WTC11 (cell line): ENCODE measurements at regions not wholly inside any gene's neighbourhood (a gene's known extent, or its start where the extent isn't known, plus 50 kb on each side); places are given as distances from the start of the nearest gene placed in this dataset.

Experiments used
- ATAC-seq: fragments of 200-7000 bp; cut with Tn5 transposase; 2 replicates; pipeline ENCODE4 v1.10.0; 2021; ENCODE audit warnings: mild to moderate bottlenecking, moderate library complexity
- CTCF ChIA-PET: fragments of 300-600 bp; sonication (Branson Sonifier 250); formaldehyde crosslinking; loops from one replicate; lab custom pipeline; 2021; ENCODE audit warnings: antibody characterized with exemption; lab: Charles Lee
- POLR2A ChIA-PET: fragments of 350-600 bp; sonication (Branson Sonifier 250); formaldehyde crosslinking; loops from one replicate; lab custom pipeline; 2021; ENCODE audit warnings: antibody characterized with exemption; lab: Charles Lee
- DNase-seq: peaks from one replicate; pipeline ENCODE4 v3.0.0; 2021; ENCODE audit warnings: low spot score
- H3K27ac Mint-ChIP-seq: 2 replicates; pipeline ENCODE4 v1.8.0; 2021; ENCODE audit warnings: mixed read lengths
- H3K27me3 Mint-ChIP-seq: 2 replicates; pipeline ENCODE4 v1.8.0; 2021; ENCODE audit warnings: low read depth, mild to moderate bottlenecking, moderate library complexity, mixed read lengths
- H3K36me3 Mint-ChIP-seq: 2 replicates; pipeline ENCODE4 v1.8.0; 2021; ENCODE audit warnings: mixed read lengths
- H3K4me1 Mint-ChIP-seq: 2 replicates; pipeline ENCODE4 v1.8.0; 2022; ENCODE audit warnings: mixed read lengths
- H3K4me3 Mint-ChIP-seq: 2 replicates; pipeline ENCODE4 v1.8.0; 2021; ENCODE audit warnings: mild to moderate bottlenecking, moderate library complexity, mixed read lengths
- H3K9me3 Mint-ChIP-seq: 2 replicates; pipeline ENCODE4 v1.8.0; 2021; ENCODE audit warnings: mixed read lengths
- CBFB ChIP-seq: sonication (generic); formaldehyde crosslinking; IDR thresholded peaks from 2 replicates; pipeline ENCODE4 v1.8.1; 2022; ENCODE audit warnings: mild to moderate bottlenecking, low read depth, missing genetic modification reagents
- E2F4 ChIP-seq: sonication (generic); formaldehyde crosslinking; IDR thresholded peaks from 2 replicates; pipeline ENCODE4 v1.8.1; 2022; ENCODE audit warnings: low read depth, mild to moderate bottlenecking, moderate library complexity, missing genetic modification reagents, borderline replicate concordance
- ELF4 ChIP-seq: sonication (generic); formaldehyde crosslinking; IDR thresholded peaks from 2 replicates; pipeline ENCODE4 v1.8.1; 2022; ENCODE audit warnings: low read depth, mild to moderate bottlenecking, moderate library complexity, missing genetic modification reagents
- FOXJ3 ChIP-seq: sonication (generic); formaldehyde crosslinking; IDR thresholded peaks from 2 replicates; pipeline ENCODE4 v1.9.0; 2021; ENCODE audit warnings: missing genetic modification reagents, mild to moderate bottlenecking, borderline replicate concordance
- IRF2 ChIP-seq: sonication (generic); formaldehyde crosslinking; IDR thresholded peaks from 2 replicates; pipeline ENCODE4 v1.8.0; 2022; ENCODE audit warnings: low read depth, missing genetic modification reagents, borderline replicate concordance
- KAT7 ChIP-seq: sonication (generic); formaldehyde crosslinking; IDR thresholded peaks from 2 replicates; pipeline ENCODE4 v1.8.1; 2023; ENCODE audit warnings: missing genetic modification reagents, mild to moderate bottlenecking, borderline replicate concordance
- MLX ChIP-seq: sonication (generic); formaldehyde crosslinking; IDR thresholded peaks from 2 replicates; pipeline ENCODE4 v1.8.1; 2023; ENCODE audit warnings: mild to moderate bottlenecking, missing genetic modification reagents, moderate library complexity
- NFYB ChIP-seq: sonication (generic); formaldehyde crosslinking; conservative IDR thresholded peaks from 2 replicates; pipeline ENCODE4 v1.8.0; 2022; ENCODE audit warnings: low read depth, missing genetic modification reagents
- NR1H2 ChIP-seq: sonication (generic); formaldehyde crosslinking; IDR thresholded peaks from 2 replicates; pipeline ENCODE4 v1.9.0; 2021; ENCODE audit warnings: mild to moderate bottlenecking, moderate library complexity, missing genetic modification reagents
- PRDM15 ChIP-seq: sonication (generic); formaldehyde crosslinking; IDR thresholded peaks from 2 replicates; pipeline ENCODE4 v1.8.0; 2022; ENCODE audit warnings: missing genetic modification reagents
- RELA ChIP-seq: sonication (generic); formaldehyde crosslinking; IDR thresholded peaks from 2 replicates; pipeline ENCODE4 v1.8.1; 2022; ENCODE audit warnings: missing genetic modification reagents, mild to moderate bottlenecking, borderline replicate concordance
- RORB ChIP-seq: fragments of 250-450 bp; sonication (Bioruptor Pico); IDR thresholded peaks from 2 replicates; pipeline ENCODE4 v1.9.0; 2021; ENCODE audit warnings: mild to moderate bottlenecking
- TCF7 ChIP-seq: sonication (generic); formaldehyde crosslinking; IDR thresholded peaks from 2 replicates; pipeline ENCODE4 v1.8.0; 2022; ENCODE audit warnings: mild to moderate bottlenecking, low read depth, missing genetic modification reagents, moderate library complexity
- TEAD1 ChIP-seq: sonication (generic); formaldehyde crosslinking; IDR thresholded peaks from 2 replicates; pipeline ENCODE4 v1.8.0; 2022; ENCODE audit warnings: mild to moderate bottlenecking, missing genetic modification reagents
- TP53 ChIP-seq: sonication (generic); formaldehyde crosslinking; IDR thresholded peaks from 2 replicates; pipeline ENCODE4 v1.8.1; 2023; ENCODE audit warnings: mild to moderate bottlenecking, missing genetic modification reagents
- ZMAT4 ChIP-seq: fragments of 250-450 bp; sonication (Bioruptor Pico); IDR thresholded peaks from 2 replicates; pipeline ENCODE4 v1.9.0; 2021; ENCODE audit warnings: mild to moderate bottlenecking
- ZNF121 ChIP-seq: sonication (generic); formaldehyde crosslinking; IDR thresholded peaks from 2 replicates; pipeline ENCODE4 v1.8.0; 2023; ENCODE audit warnings: missing genetic modification reagents
- ZNF263 ChIP-seq: sonication (generic); formaldehyde crosslinking; IDR thresholded peaks from 2 replicates; pipeline ENCODE4 v1.8.1; 2022; ENCODE audit warnings: low read depth, mild to moderate bottlenecking, moderate library complexity, missing genetic modification reagents

- Mint-ChIP-seq H3K4me3 (no peak overlapping the region), H3K9me3 (no peaks in the 10 kb centered on the region), H3K27me3 (no peaks in the 10 kb centered on the region), H3K36me3 (no peaks in the 10 kb centered on the region), H3K27ac (no peak overlapping the region), H3K4me1 (peaks cover 7% of the 10 kb centered on the region; the same call in 1 of the 2 replicates)
- POLR2A ChIA-PET = no interaction called here
- CTCF ChIA-PET = interaction anchor here (0.6 to 1.3 kb wide), 2 partner anchors 213 to 214 kb away, joined by 3 to 4 read pairs; no protein-coding TSS in a partner anchor
- TF ChIP-seq FOXJ3 (CRISPR knock-in tag) = no peak
- no peak for TF ChIP-seq TCF7 (CRISPR knock-in tag)
- TF ChIP-seq MLX = no peak
- no peak for TF ChIP-seq IRF2 (CRISPR knock-in tag)
- no peak for TF ChIP-seq ZNF121 (CRISPR knock-in tag)
- TF ChIP-seq ZNF263 (CRISPR knock-in tag) = no peak
- no peak for TF ChIP-seq CBFB (CRISPR knock-in tag)
- no peak for TF ChIP-seq NFYB
- no peak for TF ChIP-seq PRDM15 (CRISPR knock-in tag)
- no peak for TF ChIP-seq RORB
- DNase-seq (no peak), ATAC-seq (no peak)
These were observed 881.6 kb downstream of the PCDH18 start for GRCh38 chr4:136650541-136651277.

- H3K9me3 Mint-ChIP-seq = peaks cover 12% of the 10 kb centered on the region
- H3K4me3 Mint-ChIP-seq = no peak overlapping the region
- TF ChIP-seq NR1H2 (CRISPR knock-in tag) (no peak), KAT7 (no peak), RELA (CRISPR knock-in tag) (no peak), ELF4 (no peak), E2F4 (CRISPR knock-in tag) (no peak), TEAD1 (CRISPR knock-in tag) (no peak), TP53 (CRISPR knock-in tag) (no peak), MLX (no peak), ZMAT4 (no peak)
- ChIA-PET CTCF (no interaction called here), POLR2A (no interaction called here)
- no peaks in the 10 kb centered on the region for H3K27me3 Mint-ChIP-seq
- no peak for DNase-seq
- peaks cover 10% of the 10 kb centered on the region; the same call in 1 of the 2 replicates for H3K4me1 Mint-ChIP-seq
- ATAC-seq = no peak
- H3K27ac Mint-ChIP-seq = no peak overlapping the region
- no peaks in the 10 kb centered on the region for H3K36me3 Mint-ChIP-seq
These were observed 888.0 kb downstream of the PCDH18 start for GRCh38 chr4:136644279-136644678.
